Ishikawa (cell line): ENCODE measurements at regions not wholly inside any gene's neighbourhood (a gene's known extent, or its start where the extent isn't known, plus 50 kb on each side); places are given as distances from the start of the nearest gene placed in this dataset.

ENCODE experiments used
- CEBPB ChIP-seq: IDR thresholded peaks from 2 replicates; pipeline ENCODE4 v1.6.1; 2012
- CREB1 ChIP-seq: IDR thresholded peaks from 2 replicates; pipeline ENCODE4 v1.6.1; 2012; ENCODE audit warnings: low read depth
- EGR1 ChIP-seq: IDR thresholded peaks from 2 replicates; pipeline ENCODE4 v1.6.1; 2012
- EP300 ChIP-seq: IDR thresholded peaks from 2 replicates; pipeline ENCODE4 v1.6.1; 2012; ENCODE audit warnings: borderline replicate concordance
- FOXM1 ChIP-seq: IDR thresholded peaks from 2 replicates; pipeline ENCODE4 v1.6.1; 2012; ENCODE audit warnings: low read depth, borderline replicate concordance
- MAX ChIP-seq: IDR thresholded peaks from 2 replicates; pipeline ENCODE4 v1.6.1; 2012
- NFIC ChIP-seq: IDR thresholded peaks from 2 replicates; pipeline ENCODE4 v1.6.1; 2012
- RAD21 ChIP-seq: IDR thresholded peaks from 2 replicates; pipeline ENCODE4 v1.6.1; 2012; ENCODE audit warnings: low read depth
- REST ChIP-seq: IDR thresholded peaks from 2 replicates; pipeline ENCODE4 v1.6.1; 2012; ENCODE audit warnings: low read depth, mild to moderate bottlenecking
- TAF1 ChIP-seq: IDR thresholded peaks from 2 replicates; pipeline ENCODE4 v1.6.1; 2012; ENCODE audit warnings: low read depth, mild to moderate bottlenecking
- TCF12 ChIP-seq: IDR thresholded peaks from 2 replicates; pipeline ENCODE4 v1.6.1; 2012; ENCODE audit warnings: low read depth
- TEAD4 ChIP-seq: IDR thresholded peaks from 2 replicates; pipeline ENCODE4 v1.6.1; 2012
- USF1 ChIP-seq: IDR thresholded peaks from 2 replicates; pipeline ENCODE4 v1.6.1; 2012
- YY1 ChIP-seq: IDR thresholded peaks from 2 replicates; pipeline ENCODE4 v1.6.1; 2012; ENCODE audit warnings: low read depth
- ZBTB7A ChIP-seq: IDR thresholded peaks from 2 replicates; pipeline ENCODE4 v1.6.1; 2012; ENCODE audit warnings: low read depth

- no peak for TF ChIP-seq TAF1
- no peak for TF ChIP-seq FOXM1
- no peak for TF ChIP-seq MAX
- TF ChIP-seq TCF12 = no peak
- TF ChIP-seq EP300 = no peak
- no peak for TF ChIP-seq YY1
- no peak for TF ChIP-seq USF1
- no peak for TF ChIP-seq NFIC
- TF ChIP-seq CREB1 = no peak
- no peak for TF ChIP-seq CEBPB
- TF ChIP-seq ZBTB7A = no peak
- no peak for TF ChIP-seq EGR1
- TF ChIP-seq RAD21 = no peak
- no peak for TF ChIP-seq TEAD4
- TF ChIP-seq REST = no peak
Observed at GRCh38 chr3:151600783-151601182, 132.9 kb upstream of the AADACL2 start.

GRCh38 chr3:151599103-151599672, 134.5 kb upstream of the AADACL2 start:
- TF ChIP-seq REST (no peak), CEBPB (no peak), USF1 (no peak), TAF1 (no peak), ZBTB7A (no peak), EGR1 (no peak), TEAD4 (no peak), TCF12 (no peak), YY1 (no peak), FOXM1 (no peak)

- TF ChIP-seq TCF12 (no peak), CREB1 (no peak), RAD21 (no peak), USF1 (no peak), YY1 (no peak), MAX (no peak), TEAD4 (no peak), FOXM1 (no peak), EP300 (no peak), NFIC (no peak), EGR1 (no peak), TAF1 (no peak), CEBPB (no peak)
Observed at GRCh38 chr3:151596940-151597339, 136.1 kb upstream of the IGSF10 start.

GRCh38 chr3:151593928-151594327, 133.1 kb upstream of the IGSF10 start:
- TF ChIP-seq EP300 (no peak), EGR1 (no peak), RAD21 (no peak)

GRCh38 chr3:151592287-151592686, 131.4 kb upstream of the IGSF10 start:
- TF ChIP-seq TCF12 (no peak), NFIC (no peak), EP300 (no peak), USF1 (no peak), REST (no peak), EGR1 (no peak), CEBPB (no peak), TAF1 (no peak), MAX (no peak), YY1 (no peak), FOXM1 (no peak), RAD21 (no peak)
